Esophagus muscularis mucosa (tissue), 3 donors: ENCODE measurements at regions not wholly inside any gene's neighbourhood (a gene's known extent, or its start where the extent isn't known, plus 50 kb on each side); places are given as distances from the start of the nearest gene placed in this dataset.

Experiments used
- CTCF ChIP-seq, 3 experiments: fragments of 200-600 bp in 2 of 3; fragments of 450-650 bp in 1 of 3; sonication (generic) in 2 of 3; IDR thresholded peaks; one replicate each; pipeline ENCODE4 v1.5.1; 2017 to 2019; ENCODE audit warnings: antibody characterized with exemption in 3 of 3, mild to moderate bottlenecking in 2 of 3, moderate library complexity in 1 of 3
- POLR2A ChIP-seq: fragments of 450-650 bp; IDR thresholded peaks from one replicate; pipeline ENCODE4 v1.6.1; 2017; ENCODE audit warnings: antibody characterized with exemption, moderate library complexity, mild to moderate bottlenecking, low read depth

- TF ChIP-seq CTCF (IDR thresholded peaks at IDR 0.05) (no peak), POLR2A (no peak)
Observed at GRCh38 chr22:25407226-25407858, 157.1 kb upstream of the GRK3 start.
